ENCODE measurements at regions not wholly inside any gene's neighbourhood (a gene's known extent, or its start where the extent isn't known, plus 50 kb on each side); places are given as distances from the start of the nearest gene placed in this dataset.
A peak's percentile ranks its signal among the peaks of the same experiment; 100 is the strongest.
"Not testable (repeated sequence)": the region's sequence is repeated elsewhere in the genome, so short reads cannot be mapped to it uniquely, and the experiment has no call there.

GRCh38 chr2:7377916-7378569, 460.8 kb downstream of the RNF144A start:
- DNase-seq (ENCODE audit: low read depth) = no peak
- no peak overlapping the region for H3K4me3 ChIP-seq (ENCODE audit: low read depth, low read length)
- TF ChIP-seq, protein P1, sequence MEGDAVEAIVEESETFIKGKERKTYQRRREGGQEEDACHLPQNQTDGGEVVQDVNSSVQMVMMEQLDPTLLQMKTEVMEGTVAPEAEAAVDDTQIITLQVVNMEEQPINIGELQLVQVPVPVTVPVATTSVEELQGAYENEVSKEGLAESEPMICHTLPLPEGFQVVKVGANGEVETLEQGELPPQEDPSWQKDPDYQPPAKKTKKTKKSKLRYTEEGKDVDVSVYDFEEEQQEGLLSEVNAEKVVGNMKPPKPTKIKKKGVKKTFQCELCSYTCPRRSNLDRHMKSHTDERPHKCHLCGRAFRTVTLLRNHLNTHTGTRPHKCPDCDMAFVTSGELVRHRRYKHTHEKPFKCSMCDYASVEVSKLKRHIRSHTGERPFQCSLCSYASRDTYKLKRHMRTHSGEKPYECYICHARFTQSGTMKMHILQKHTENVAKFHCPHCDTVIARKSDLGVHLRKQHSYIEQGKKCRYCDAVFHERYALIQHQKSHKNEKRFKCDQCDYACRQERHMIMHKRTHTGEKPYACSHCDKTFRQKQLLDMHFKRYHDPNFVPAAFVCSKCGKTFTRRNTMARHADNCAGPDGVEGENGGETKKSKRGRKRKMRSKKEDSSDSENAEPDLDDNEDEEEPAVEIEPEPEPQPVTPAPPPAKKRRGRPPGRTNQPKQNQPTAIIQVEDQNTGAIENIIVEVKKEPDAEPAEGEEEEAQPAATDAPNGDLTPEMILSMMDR (IDR thresholded peaks at IDR 0.05; ENCODE audit: control insufficient read depth, extremely low read depth, insufficient read depth) = no peak

DNA sequence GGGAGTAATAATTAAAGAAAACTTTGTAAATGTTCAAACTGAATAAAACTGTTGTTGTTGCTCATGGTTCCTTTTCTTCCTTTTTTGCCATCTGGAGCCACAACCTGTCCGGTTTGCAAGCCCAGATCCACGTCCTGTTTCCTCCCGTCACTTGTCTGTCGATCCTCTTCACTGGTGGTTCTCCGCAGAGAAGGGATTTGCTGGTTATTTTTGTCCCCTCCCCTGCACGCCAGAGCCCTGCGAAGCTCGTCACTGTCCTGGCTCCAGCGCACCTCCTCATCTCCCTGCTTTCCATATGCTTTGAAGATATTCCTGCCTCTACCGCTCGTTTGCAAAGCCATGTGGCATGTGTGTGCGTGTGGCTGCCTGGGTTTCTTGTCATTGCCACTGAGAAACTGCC, 461.4 kb downstream of the RNF144A start:
- H3K4me3 ChIP-seq (ENCODE audit: low read depth, low read length) = no peak overlapping the region
- no peak for DNase-seq (ENCODE audit: low read depth)
- TF ChIP-seq, protein P1 (IDR thresholded peaks at IDR 0.05; ENCODE audit: control insufficient read depth, extremely low read depth, insufficient read depth) = no peak

DNA sequence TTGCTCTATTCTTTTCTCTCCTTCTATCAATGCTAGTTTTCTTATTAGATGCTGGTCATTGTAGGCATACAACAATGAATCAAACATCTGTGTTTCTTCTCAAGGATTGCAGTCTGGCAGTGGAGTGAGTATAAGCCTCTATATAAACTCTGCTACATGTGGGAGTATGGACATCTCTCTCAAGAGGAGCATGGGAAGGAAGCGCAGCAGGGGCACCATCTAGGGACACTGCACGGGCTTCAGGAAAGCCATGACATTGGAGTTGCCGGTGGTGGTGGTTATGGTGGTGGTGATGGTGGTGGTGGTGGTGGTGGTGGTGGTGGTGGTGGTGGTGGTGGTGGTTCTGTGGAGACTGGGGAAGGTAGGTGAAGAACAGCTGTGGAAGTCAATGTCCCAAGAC, 462.6 kb downstream of the RNF144A start:
- no peak overlapping the region for H3K4me3 ChIP-seq (ENCODE audit: low read depth, low read length)
- TF ChIP-seq, protein P1 (IDR thresholded peaks at IDR 0.05; ENCODE audit: control insufficient read depth, extremely low read depth, insufficient read depth) = peak; percentile 37; the same call in 1 of the 2 replicates
- DNase-seq (ENCODE audit: low read depth) = no peak

- TF ChIP-seq, protein P1 (IDR thresholded peaks at IDR 0.05; ENCODE audit: control insufficient read depth, extremely low read depth, insufficient read depth) = no peak
- no peak for DNase-seq (ENCODE audit: low read depth)
- no peak overlapping the region for H3K4me3 ChIP-seq (ENCODE audit: low read depth, low read length)
Measured at GRCh38 chr2:7384773-7385349, 467.6 kb downstream of the RNF144A start.

DNA sequence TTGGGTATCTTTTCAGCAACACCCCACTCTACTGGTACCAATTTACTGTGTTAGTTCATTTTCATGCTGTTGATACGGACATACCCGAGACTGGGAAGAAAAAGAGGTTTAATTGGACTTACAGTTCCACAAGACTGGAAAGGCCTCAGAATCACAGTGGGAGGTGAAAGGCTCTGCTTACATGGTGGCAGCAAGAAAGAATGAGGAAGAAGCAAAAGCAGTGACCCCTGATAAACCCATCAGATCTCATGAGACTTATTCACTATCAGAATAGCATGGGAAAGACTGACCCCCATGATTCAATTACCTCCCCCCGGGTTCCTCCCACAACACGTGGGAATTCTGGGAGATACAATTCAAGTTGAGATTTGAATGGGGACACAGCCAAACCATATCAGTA, 473.1 kb downstream of the RNF144A start:
- not testable (repeated sequence) for DNase-seq (ENCODE audit: low read depth); H3K4me3 ChIP-seq (ENCODE audit: low read depth, low read length)

GRCh38 chr2:7392076-7392787, 475.0 kb downstream of the RNF144A start:
- H3K4me3 ChIP-seq (ENCODE audit: low read depth, low read length) = no peak overlapping the region
- peak; percentile 53 for DNase-seq (ENCODE audit: low read depth)
- TF ChIP-seq, protein P1 (IDR thresholded peaks at IDR 0.05; ENCODE audit: control insufficient read depth, extremely low read depth, insufficient read depth) = no peak

- no peak for DNase-seq (ENCODE audit: low read depth)
- TF ChIP-seq, protein P1 (IDR thresholded peaks at IDR 0.05; ENCODE audit: control insufficient read depth, extremely low read depth, insufficient read depth) = no peak
Measured at GRCh38 chr2:7394195-7394594, 477.0 kb downstream of the RNF144A start.

More at GRCh38 chr2:7394195-7394594, 477.0 kb downstream of the RNF144A start:
- no peak overlapping the region for H3K4me3 ChIP-seq (ENCODE audit: low read depth, low read length)
